ENCODE measurements at regions not wholly inside any gene's neighbourhood (a gene's known extent, or its start where the extent isn't known, plus 50 kb on each side); places are given as distances from the start of the nearest gene placed in this dataset.

GRCh38 chr4:176014583-176015108, 51.0 kb upstream of the WDR17 start:
- TF ChIP-seq CTCF (IDR thresholded peaks at IDR 0.05; ENCODE audit: insufficient read depth, low read depth, low read length, missing control alignments) = no peak
- DNase-seq (ENCODE audit: low read depth) = no peak
- no peak overlapping the region for H3K4me3 ChIP-seq (ENCODE audit: low read depth, low read length)
